Calu3 (cell line): ENCODE measurements at regions not wholly inside any gene's neighbourhood (a gene's known extent, or its start where the extent isn't known, plus 50 kb on each side); places are given as distances from the start of the nearest gene placed in this dataset.

Experiments used
- BruUV-seq: library from RNA; stranded (reverse); fragments of 400-500 nt; replicated peaks from 2 replicates; lab custom pipeline; 2021; lab: Mats Ljungman, UMichigan
- CTCF ChIA-PET: fragments of 300-600 bp; sonication (Branson Sonifier 250); formaldehyde crosslinking; loops from one replicate; lab custom pipeline; 2022; ENCODE audit warnings: antibody characterized with exemption; lab: Charles Lee
- DNase-seq: peaks from one replicate; pipeline ENCODE4 v3.0.0; 2022
- H3K27ac Mint-ChIP-seq: one replicate; pipeline ENCODE4 v1.8.0; 2022; ENCODE audit warnings: mixed read lengths; ENCODE audit not compliant: unreplicated experiment
- H3K27me3 Mint-ChIP-seq: one replicate; pipeline ENCODE4 v1.8.0; 2022; ENCODE audit warnings: mixed read lengths; ENCODE audit not compliant: unreplicated experiment
- H3K36me3 Mint-ChIP-seq: one replicate; pipeline ENCODE4 v1.8.0; 2022; ENCODE audit warnings: mild to moderate bottlenecking, moderate library complexity, mixed read lengths; ENCODE audit not compliant: insufficient read depth, unreplicated experiment
- H3K4me1 Mint-ChIP-seq: one replicate; pipeline ENCODE4 v1.8.0; 2022; ENCODE audit warnings: mild to moderate bottlenecking, low read depth, mixed read lengths; ENCODE audit not compliant: unreplicated experiment
- H3K4me3 Mint-ChIP-seq: one replicate; pipeline ENCODE4 v1.8.0; 2022; ENCODE audit warnings: mild to moderate bottlenecking, low read depth, moderate library complexity, mixed read lengths; ENCODE audit not compliant: unreplicated experiment
- H3K9me3 Mint-ChIP-seq: one replicate; pipeline ENCODE4 v1.8.0; 2022; ENCODE audit warnings: low read depth, mixed read lengths; ENCODE audit not compliant: unreplicated experiment
- intact Hi-C: fragments of 100-400 bp; cut with micrococcal nuclease; formaldehyde crosslinking; loops from one replicate; pipeline ENCODE4 v1.10.0; 2022; ENCODE audit not compliant: unreplicated experiment
- TF ChIP-seq, protein P1 (sequence below): fragments of 200-600 bp; IDR thresholded peaks from one replicate; pipeline ENCODE4 v1.8.0; 2022; ENCODE audit warnings: antibody characterized with exemption; ENCODE audit not compliant: unreplicated experiment

DNA sequence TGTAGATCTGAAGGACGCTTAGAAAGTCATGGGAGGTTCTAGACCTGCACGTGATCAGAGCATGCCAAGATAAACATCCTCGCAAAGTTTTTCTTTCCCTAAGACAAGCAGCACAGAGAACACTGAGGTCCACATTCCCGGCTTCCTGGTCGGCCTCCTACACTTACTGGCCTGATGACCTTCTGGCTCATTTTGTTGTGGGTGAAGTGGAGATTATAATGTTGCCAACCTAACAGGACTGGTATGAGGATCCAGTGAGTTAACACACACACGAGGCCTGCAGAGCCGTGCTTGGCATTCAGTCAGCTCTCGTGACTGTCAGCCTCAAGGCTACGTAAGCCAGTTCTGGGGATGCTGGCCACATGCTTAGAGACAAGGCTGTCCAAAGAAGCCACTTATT is 186.0 kb downstream of the TENT4A start:
- intact Hi-C loops: no loop called here
- peaks cover 9% of the 10 kb centered on the region for H3K27me3 Mint-ChIP-seq
- CTCF ChIA-PET: no interaction called here
- no peak overlapping the region for H3K27ac Mint-ChIP-seq
- no TSS peak for BruUV-seq
- H3K36me3 Mint-ChIP-seq: no peaks in the 10 kb centered on the region
- TF ChIP-seq, protein P1, sequence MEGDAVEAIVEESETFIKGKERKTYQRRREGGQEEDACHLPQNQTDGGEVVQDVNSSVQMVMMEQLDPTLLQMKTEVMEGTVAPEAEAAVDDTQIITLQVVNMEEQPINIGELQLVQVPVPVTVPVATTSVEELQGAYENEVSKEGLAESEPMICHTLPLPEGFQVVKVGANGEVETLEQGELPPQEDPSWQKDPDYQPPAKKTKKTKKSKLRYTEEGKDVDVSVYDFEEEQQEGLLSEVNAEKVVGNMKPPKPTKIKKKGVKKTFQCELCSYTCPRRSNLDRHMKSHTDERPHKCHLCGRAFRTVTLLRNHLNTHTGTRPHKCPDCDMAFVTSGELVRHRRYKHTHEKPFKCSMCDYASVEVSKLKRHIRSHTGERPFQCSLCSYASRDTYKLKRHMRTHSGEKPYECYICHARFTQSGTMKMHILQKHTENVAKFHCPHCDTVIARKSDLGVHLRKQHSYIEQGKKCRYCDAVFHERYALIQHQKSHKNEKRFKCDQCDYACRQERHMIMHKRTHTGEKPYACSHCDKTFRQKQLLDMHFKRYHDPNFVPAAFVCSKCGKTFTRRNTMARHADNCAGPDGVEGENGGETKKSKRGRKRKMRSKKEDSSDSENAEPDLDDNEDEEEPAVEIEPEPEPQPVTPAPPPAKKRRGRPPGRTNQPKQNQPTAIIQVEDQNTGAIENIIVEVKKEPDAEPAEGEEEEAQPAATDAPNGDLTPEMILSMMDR: no peak
- no peak overlapping the region for H3K4me3 Mint-ChIP-seq
- H3K9me3 Mint-ChIP-seq: peaks cover 11% of the 10 kb centered on the region
- no peaks in the 10 kb centered on the region for H3K4me1 Mint-ChIP-seq
- DNase-seq: peak; percentile 11

DNA sequence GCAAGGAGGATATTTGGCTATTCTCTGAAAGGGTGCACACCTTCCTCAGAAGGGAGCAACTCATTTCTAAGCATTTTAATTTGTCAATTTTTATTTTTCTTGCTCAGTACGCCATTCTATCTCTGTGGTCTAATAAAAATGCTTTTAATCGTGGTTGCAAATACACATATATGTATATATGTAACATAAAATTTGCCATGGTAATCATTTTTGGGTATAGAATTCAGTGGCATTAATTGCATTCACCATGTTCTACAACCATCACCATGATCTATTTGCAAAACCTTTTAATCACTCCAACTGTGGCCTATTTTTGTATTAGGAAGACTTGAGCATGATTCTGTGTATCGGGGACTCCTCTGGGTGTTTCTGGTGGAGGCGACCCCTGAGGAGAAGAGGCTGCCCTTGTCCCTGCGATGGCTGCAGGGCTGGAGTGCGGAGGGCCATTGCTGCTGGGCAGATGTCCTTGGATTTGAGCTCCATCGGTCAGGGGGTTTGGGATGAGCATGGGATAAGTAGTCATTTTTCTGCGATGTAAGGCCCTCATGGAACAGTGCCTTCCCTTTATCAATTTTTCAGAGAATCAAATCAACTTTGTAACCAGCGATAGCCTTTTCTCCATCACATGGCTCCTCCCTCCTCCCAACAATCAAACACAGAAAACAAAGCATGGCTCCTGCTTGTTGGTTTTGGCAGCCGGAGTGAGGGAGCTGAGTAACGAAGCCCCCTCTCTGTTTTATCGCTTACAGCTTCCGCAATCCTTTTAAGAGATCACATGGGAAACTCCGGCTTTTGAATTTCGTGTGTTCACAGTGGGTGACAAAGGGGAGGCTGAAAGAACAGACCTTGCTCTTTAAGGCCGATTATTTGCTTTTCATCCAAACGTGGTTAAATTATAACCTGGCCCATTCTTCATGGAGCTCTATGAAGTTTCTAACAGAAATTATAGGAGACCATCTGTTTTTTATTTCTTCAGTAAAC is 187.3 kb downstream of the TENT4A start:
- CTCF ChIA-PET: no interaction called here
- no TSS peak for BruUV-seq
- H3K9me3 Mint-ChIP-seq: peaks cover 11% of the 10 kb centered on the region
- intact Hi-C loops: loop anchor here (10.0 kb wide), 1 partner anchor 76 kb away; no protein-coding TSS in a partner anchor
- no peaks in the 10 kb centered on the region for H3K4me1 Mint-ChIP-seq
- TF ChIP-seq, protein P1: no peak
- H3K36me3 Mint-ChIP-seq: no peaks in the 10 kb centered on the region
- H3K4me3 Mint-ChIP-seq: no peak overlapping the region
- DNase-seq: peak; percentile 40
- H3K27me3 Mint-ChIP-seq: no peaks in the 10 kb centered on the region
- no peak overlapping the region for H3K27ac Mint-ChIP-seq

DNA sequence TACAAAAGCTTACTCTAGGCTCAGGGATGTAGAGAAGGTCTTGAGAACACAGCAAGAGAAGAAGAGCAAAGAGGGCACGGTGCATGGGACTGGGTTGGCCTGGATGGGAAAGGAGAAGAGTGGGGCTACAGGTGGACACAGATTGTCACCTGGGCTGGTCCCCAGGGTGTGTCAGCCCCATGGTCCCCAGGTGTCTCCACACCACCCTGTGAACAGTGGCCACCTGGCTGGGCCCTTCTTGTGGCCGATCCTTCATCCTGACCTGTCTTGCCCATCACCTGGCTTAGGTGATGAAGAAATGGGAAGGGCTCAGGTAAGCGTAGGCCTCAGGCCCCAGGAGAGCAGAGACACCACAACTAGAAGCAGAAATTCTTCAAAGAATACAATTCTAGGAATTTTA is 188.9 kb downstream of the TENT4A start:
- peaks cover 2% of the 10 kb centered on the region for H3K27me3 Mint-ChIP-seq

DNA sequence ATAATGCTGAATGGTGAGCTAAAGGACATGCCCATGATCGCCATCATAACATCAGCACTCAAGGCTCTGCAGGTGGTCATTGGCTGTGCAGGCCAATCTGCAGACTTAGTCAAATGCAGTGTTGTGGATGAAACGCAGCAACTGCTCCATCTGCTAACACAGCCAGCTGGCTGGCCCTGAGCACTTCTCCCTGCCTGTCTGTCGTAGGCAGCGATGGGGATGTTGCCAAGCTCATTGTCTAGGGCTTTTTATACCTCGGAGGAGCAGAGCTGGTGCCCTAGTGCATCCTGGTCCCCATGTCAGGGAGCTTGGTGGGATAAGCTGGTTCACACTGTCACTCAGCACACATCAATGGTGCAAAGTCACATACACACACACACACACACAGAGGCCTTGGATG is 189.4 kb downstream of the TENT4A start:
- no peaks in the 10 kb centered on the region for H3K4me1 Mint-ChIP-seq
- no peak for DNase-seq
- H3K27me3 Mint-ChIP-seq: peaks cover 7% of the 10 kb centered on the region
- no peak overlapping the region for H3K4me3 Mint-ChIP-seq
- no peaks in the 10 kb centered on the region for H3K36me3 Mint-ChIP-seq
- BruUV-seq: no TSS peak
- no peak overlapping the region for H3K27ac Mint-ChIP-seq
- intact Hi-C loops: loop anchor here (10.0 kb wide), 1 partner anchor 78 kb away; no protein-coding TSS in a partner anchor
- H3K9me3 Mint-ChIP-seq: peaks cover 11% of the 10 kb centered on the region
- CTCF ChIA-PET: no interaction called here
- TF ChIP-seq, protein P1: no peak

More for the DNA sequence above, 188.9 kb downstream of the TENT4A start:
- TF ChIP-seq, protein P1: no peak
- H3K27ac Mint-ChIP-seq: no peak overlapping the region
- BruUV-seq: no TSS peak
- H3K4me3 Mint-ChIP-seq: no peak overlapping the region
- H3K4me1 Mint-ChIP-seq: no peaks in the 10 kb centered on the region
- DNase-seq: no peak
- H3K9me3 Mint-ChIP-seq: peaks cover 11% of the 10 kb centered on the region
- no peaks in the 10 kb centered on the region for H3K36me3 Mint-ChIP-seq
- intact Hi-C loops: loop anchor here (10.0 kb wide), 1 partner anchor 77 kb away; no protein-coding TSS in a partner anchor
- CTCF ChIA-PET: no interaction called here
